ENCODE measurements at regions not wholly inside any gene's neighbourhood (a gene's known extent, or its start where the extent isn't known, plus 50 kb on each side); places are given as distances from the start of the nearest gene placed in this dataset.

- TF ChIP-seq, protein P1, sequence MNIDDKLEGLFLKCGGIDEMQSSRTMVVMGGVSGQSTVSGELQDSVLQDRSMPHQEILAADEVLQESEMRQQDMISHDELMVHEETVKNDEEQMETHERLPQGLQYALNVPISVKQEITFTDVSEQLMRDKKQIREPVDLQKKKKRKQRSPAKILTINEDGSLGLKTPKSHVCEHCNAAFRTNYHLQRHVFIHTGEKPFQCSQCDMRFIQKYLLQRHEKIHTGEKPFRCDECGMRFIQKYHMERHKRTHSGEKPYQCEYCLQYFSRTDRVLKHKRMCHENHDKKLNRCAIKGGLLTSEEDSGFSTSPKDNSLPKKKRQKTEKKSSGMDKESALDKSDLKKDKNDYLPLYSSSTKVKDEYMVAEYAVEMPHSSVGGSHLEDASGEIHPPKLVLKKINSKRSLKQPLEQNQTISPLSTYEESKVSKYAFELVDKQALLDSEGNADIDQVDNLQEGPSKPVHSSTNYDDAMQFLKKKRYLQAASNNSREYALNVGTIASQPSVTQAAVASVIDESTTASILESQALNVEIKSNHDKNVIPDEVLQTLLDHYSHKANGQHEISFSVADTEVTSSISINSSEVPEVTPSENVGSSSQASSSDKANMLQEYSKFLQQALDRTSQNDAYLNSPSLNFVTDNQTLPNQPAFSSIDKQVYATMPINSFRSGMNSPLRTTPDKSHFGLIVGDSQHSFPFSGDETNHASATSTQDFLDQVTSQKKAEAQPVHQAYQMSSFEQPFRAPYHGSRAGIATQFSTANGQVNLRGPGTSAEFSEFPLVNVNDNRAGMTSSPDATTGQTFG (tag by site-specific recombination; IDR thresholded peaks at IDR 0.05; ENCODE audit: borderline replicate concordance) = no peak
- TF ChIP-seq CTCF (tag by site-specific recombination; IDR thresholded peaks at IDR 0.05) = no peak
These were observed 604.9 kb upstream of the ADARB2 start for GRCh38 chr10:2342206-2342605.
